NCI-H1930 (cell line): ENCODE measurements at regions not wholly inside any gene's neighbourhood (a gene's known extent, or its start where the extent isn't known, plus 50 kb on each side); places are given as distances from the start of the nearest gene placed in this dataset.
"Not testable (repeated sequence)": the region's sequence is repeated elsewhere in the genome, so short reads cannot be mapped to it uniquely, and the experiment has no call there.

Experiments used
- DNase-seq, 2 experiments: peaks; one replicate each; lab custom pipeline; 2025; lab: John Stamatoyannopoulos, UW

GRCh38 chr2:149808556-149808955 lies 221.0 kb upstream of the MMADHC start:
- no peak for DNase-seq

- no peak for DNase-seq
Observed at GRCh38 chr2:149806651-149807050, 219.1 kb upstream of the MMADHC start.

DNA sequence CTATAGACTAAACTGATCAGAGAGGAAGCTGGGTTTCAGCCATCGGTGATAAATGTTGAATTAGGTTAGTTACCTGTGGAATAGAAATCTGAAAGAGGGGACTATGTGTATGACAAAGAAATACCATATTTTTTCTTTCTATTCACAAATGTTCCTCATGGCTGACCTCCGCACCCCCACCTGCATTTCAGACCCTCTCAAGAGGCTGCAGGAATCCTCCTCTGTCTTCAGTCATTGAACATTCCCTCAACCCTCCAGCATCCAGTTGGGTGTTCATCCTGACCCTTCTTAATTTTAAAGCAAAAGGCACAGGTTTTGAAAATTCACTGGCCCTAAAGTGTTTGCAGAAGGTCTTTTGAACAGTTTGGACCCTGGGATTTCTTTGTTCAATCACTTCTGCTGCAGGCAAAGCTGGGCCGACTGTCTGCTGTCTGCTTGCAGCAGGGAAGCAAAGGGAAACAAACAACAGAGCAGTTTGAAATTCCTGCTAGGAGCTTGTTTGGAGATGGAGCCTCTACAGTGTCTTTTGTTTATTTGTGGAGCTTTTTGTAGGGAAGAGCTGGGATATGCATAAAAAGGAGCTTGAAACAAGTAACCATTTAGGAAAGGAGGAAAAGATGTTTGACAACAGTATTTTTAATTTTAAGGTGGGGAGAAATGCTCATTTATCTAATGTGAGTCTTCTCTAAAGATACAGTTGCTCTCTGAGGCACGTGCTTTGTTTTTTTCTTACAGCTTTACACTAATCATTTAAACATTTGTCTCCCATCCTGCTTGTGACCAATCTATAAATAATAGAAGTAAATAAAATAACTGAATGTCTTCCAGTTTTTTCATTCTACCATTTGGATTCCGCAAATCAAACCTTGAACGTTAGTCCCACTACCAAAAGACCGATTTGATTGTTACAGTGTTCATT lies 213.3 kb upstream of the MMADHC start:
- no peak for DNase-seq

- no peak for DNase-seq
Observed at GRCh38 chr2:149799013-149799705, 211.6 kb upstream of the MMADHC start.

GRCh38 chr2:149797030-149797429 lies 209.5 kb upstream of the MMADHC start:
- DNase-seq: no peak

- DNase-seq: no peak
Observed at GRCh38 chr2:149789549-149789948, 202.0 kb upstream of the MMADHC start.

DNA sequence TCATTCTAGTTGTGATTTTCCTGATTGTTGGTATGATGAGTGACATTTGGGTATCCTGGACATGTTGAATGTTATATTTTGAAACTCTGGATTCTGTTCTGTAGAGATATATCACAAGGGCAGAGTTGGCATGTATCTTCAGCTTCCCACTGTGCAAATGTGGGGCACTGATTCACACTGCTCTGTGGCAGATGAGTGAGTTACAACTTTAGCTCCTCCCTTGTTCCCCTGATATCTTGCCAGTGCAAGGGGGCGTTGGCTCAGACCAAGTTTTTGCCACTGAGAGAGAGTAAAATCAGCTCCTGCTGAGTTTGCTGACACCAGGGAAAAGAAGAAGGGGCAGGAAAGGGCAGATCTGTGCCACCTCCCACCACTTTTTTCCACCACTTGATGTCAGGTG lies 199.6 kb upstream of the MMADHC start:
- DNase-seq: no peak

- DNase-seq: no peak
Observed at GRCh38 chr2:149783284-149783683, 195.7 kb upstream of the MMADHC start.

GRCh38 chr2:149782572-149782971 lies 195.0 kb upstream of the MMADHC start:
- DNase-seq: no peak

DNA sequence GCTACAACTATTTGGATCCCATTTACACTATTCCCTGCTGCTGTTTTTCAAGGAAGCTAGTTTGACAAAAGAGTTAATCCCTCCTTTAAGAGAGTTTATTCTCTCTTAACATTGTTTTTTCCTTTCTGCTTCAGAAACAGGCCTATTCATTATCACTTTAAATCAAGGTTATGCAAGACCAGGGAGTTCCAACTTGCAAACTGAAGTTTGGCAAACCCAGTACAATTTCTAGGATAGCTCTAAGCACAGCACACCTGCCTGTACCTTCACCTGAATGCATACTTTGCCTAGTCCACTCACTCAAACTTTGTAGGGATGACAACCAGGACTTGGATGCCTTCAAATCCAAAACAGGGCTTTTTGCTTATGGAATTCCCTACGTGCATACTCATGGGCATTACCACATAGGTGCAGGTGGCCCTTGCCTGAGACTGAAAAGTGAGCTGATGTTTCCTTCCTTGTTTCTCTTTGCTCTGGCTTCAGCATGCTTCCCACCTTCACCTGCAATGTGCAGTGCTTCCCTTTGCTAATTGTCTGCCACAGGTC lies 193.8 kb upstream of the MMADHC start:
- no peak for DNase-seq

DNA sequence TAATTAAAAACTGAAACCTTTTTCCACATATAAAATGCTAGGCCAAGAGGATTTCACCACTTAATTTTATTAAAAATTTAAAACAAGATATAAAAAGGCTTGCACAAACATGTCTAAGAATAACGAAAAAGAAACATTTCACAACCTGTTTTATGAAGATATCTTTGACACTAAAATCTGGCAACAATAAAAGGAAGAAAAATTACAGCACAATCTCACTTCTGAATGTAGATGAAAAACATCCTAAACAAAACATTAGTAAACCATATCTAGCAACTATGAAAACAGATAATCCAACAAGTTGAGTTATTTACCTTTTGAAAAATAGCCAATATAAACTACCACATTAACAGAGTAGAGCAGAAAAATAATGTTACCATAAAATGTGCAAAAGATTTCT lies 185.4 kb upstream of the MMADHC start:
- DNase-seq: no peak

- DNase-seq: no peak
Observed at GRCh38 chr2:149768320-149768799, 180.8 kb upstream of the MMADHC start.

GRCh38 chr2:149767516-149767974 lies 180.0 kb upstream of the MMADHC start:
- no peak for DNase-seq

- DNase-seq: no peak
Observed at GRCh38 chr2:149766339-149766738, 178.8 kb upstream of the MMADHC start.

DNA sequence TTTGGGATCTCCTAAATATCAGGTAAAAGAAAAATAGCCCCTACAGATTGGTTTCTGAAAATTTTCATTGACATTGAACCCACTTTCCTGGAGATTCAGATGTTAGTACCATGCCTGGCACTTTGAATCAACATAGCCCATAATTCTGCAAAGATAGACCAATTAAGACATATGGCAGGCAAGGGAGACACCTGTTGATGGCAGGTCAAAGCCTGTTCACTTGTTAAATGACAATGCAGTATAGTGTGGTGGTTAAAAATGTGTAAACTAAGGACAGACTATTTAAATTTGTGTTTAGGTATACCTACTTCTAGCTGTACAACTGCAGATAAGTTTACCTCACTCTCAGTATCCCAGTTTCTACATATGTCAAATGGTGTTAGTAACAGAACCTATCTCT lies 178.1 kb upstream of the MMADHC start:
- DNase-seq: no peak

DNA sequence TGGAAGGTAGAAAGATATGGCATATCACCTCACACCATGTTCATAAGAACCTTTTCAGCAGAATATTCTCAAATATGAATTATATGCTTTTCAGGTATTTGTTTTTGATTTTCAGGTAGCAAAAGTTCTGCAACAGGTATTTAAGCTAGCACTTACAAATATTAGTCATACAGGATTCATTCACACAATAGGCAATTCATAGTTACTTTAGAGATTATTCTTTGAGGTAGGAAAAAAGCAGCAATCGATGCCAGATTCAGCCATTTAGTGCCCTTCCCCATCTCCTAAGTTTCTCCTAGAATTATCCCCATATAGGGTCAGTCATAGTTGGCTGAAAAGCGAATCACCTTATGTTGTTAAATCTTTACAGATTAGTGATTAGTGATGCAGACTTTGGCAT lies 177.4 kb upstream of the MMADHC start:
- DNase-seq: no peak

DNA sequence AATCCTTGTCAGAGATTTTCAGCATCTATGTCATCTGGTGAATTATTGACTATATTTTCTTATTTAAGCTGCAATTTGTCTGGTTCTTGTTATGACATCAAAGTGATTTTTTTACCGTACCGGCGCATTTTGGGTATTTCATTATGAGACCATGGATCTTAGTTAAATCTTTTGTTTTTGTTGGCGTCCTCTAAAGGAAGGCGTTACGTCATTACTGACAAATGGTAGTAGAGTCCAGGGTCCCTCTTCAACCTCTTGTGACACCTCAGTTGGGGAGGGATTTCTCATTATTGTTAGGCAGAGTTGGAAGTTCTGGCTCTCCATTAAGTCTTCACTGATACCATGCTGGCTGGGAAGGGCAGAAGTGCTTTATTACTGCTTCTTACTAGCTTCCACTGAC lies 175.8 kb upstream of the MMADHC start:
- DNase-seq: no peak

- DNase-seq: no peak
Observed at GRCh38 chr2:149761611-149762010, 174.0 kb upstream of the MMADHC start.

DNA sequence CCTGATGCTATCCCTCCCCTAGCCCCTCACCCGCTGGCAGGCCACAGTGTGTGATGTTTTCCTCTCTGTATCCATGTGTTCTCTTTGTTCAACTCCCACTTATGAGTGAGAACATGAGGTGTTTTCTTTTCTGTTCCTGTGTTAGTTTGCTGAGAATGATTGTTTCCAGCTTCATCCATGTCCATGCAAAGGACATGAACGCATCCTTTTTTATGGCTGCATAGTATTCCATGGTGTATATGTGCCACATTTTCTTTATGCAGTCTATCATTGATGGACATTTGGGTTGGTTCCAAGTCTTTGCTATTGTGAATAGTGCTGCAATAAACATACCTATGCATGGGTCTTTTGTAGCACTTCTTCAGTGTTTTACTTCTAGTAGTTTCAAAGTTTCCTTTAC lies 171.8 kb upstream of the MMADHC start:
- DNase-seq: not testable (repeated sequence)

- DNase-seq: not testable (repeated sequence)
Observed at GRCh38 chr2:149754722-149755121, 167.1 kb upstream of the MMADHC start.

DNA sequence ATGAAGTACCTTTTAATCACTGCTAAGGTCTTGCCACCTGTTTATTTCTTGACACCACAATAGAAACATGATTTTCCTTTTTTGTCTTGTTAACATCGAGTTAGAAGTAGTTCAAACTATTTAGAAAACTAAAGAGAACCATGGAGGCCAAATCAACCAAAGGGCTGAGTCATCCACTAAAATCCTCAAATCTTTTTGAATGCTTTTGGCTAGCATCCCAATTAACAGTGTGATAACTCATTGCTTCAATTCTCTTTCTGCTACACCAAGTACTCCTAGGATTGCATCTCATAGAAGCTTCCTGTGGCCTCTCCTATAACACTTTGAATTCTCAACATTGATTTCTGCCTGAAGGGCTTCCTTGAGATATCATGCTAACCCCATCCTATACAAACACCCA lies 159.9 kb upstream of the MMADHC start:
- DNase-seq: no peak

DNA sequence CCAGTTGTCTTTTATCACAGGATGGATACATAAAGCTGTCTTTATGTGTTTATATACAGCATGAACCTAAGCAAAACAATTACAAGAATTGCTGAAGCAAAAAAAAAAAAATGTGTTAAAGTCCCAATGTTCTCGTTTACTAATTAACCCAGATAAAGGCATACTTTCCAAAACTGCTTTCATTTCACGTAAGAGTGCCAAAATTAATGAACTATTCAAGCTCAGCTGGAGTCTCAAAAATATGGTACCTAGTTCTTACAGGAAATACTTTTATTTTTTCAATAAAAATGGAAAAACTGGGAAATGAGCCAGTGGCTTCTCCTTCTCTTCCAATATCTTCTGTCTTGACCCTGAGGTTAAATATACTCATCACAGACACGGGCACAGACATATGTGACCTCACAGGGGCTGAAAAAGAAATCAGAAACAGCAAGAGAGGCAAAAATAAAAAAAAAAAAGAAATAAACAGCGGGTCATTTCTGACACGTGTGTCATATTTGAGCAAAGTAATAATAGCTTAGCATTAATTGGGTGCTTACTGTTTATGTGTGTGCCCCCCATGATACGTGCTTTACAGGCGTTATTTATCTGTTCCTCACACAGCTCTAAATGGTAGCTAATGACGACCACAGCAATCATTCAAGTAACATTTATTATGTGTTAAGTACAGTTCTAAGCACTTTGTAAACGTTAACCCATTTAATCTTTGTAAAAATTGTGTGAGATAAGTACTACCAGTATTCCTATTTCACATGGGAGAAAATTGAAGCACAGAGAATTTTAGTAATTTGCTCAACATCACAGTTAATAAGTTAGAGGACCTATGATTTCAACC lies 158.0 kb upstream of the MMADHC start:
- DNase-seq: no peak
